GM23338 (cell line): ENCODE measurements at regions not wholly inside any gene's neighbourhood (a gene's known extent, or its start where the extent isn't known, plus 50 kb on each side); places are given as distances from the start of the nearest gene placed in this dataset.

Source experiments
- EZH2 ChIP-seq: fragments of 200-600 bp; sonication (generic); IDR thresholded peaks from one replicate; pipeline ENCODE4 v1.8.0; 2017; ENCODE audit warnings: antibody characterized with exemption, mild to moderate bottlenecking, low read depth; ENCODE audit not compliant: unreplicated experiment
- POLR2AphosphoS5 ChIP-seq: IDR thresholded peaks from 2 replicates; pipeline ENCODE4 v1.6.1; 2016; ENCODE audit warnings: antibody characterized with exemption, low read depth
- TF ChIP-seq, protein P1 (sequence below), 2 experiments: fragments of 200-600 bp in 1 of 2; sonication (generic) in 1 of 2; conservative IDR thresholded peaks; 2 replicates each; pipeline versions ENCODE4 v1.5.1 to v1.6.1; 2016 to 2017; ENCODE audit warnings: antibody characterized with exemption in 2 of 2, low read depth in 2 of 2, mild to moderate bottlenecking in 2 of 2, moderate library complexity in 1 of 2

DNA sequence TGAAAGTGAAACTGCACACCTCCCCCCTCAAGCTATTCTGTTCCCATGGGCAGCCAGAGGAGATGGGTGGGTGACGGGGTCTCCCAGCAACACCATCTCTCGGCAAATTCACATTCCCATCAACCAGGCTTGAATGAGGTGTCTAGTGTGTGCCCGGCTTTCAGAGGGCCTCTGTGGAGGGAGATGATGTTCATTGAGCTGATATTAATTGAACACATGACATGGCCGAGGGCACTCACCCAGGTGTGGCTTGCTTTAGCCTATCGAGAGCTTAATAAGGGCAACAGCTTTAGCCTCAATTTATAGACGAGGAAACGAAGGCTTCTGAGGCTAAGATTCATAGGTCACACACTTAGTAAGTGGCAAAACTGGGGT, 288.0 kb downstream of the UACA start:
- TF ChIP-seq, protein P1, sequence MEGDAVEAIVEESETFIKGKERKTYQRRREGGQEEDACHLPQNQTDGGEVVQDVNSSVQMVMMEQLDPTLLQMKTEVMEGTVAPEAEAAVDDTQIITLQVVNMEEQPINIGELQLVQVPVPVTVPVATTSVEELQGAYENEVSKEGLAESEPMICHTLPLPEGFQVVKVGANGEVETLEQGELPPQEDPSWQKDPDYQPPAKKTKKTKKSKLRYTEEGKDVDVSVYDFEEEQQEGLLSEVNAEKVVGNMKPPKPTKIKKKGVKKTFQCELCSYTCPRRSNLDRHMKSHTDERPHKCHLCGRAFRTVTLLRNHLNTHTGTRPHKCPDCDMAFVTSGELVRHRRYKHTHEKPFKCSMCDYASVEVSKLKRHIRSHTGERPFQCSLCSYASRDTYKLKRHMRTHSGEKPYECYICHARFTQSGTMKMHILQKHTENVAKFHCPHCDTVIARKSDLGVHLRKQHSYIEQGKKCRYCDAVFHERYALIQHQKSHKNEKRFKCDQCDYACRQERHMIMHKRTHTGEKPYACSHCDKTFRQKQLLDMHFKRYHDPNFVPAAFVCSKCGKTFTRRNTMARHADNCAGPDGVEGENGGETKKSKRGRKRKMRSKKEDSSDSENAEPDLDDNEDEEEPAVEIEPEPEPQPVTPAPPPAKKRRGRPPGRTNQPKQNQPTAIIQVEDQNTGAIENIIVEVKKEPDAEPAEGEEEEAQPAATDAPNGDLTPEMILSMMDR (conservative IDR thresholded peaks at IDR 0.05; ENCODE audit: low read depth in 2 of 2), result no peak
- TF ChIP-seq EZH2 (no peak), POLR2AphosphoS5 (no peak)
